Activated CD4-positive, alpha-beta T cell treated with anti-CD3 and anti-CD28 coated beads, Interleukin-2, amount 50 U/mL, for 24 hours (primary cell): ENCODE measurements at regions not wholly inside any gene's neighbourhood (a gene's known extent, or its start where the extent isn't known, plus 50 kb on each side); places are given as distances from the start of the nearest gene placed in this dataset.
"Not testable (repeated sequence)": the region's sequence is repeated elsewhere in the genome, so short reads cannot be mapped to it uniquely, and the experiment has no call there.

ENCODE experiments used
- DNase-seq, 2 donors: peaks; one replicate each; pipeline ENCODE4 v3.0.0-alpha.2; 2020; ENCODE audit warnings: low read depth in 1 of 2, low spot score in 1 of 2

- DNase-seq, result no peak
These were observed 159.6 kb upstream of the KLF3 start for GRCh38 chr4:38504396-38504715.

DNA sequence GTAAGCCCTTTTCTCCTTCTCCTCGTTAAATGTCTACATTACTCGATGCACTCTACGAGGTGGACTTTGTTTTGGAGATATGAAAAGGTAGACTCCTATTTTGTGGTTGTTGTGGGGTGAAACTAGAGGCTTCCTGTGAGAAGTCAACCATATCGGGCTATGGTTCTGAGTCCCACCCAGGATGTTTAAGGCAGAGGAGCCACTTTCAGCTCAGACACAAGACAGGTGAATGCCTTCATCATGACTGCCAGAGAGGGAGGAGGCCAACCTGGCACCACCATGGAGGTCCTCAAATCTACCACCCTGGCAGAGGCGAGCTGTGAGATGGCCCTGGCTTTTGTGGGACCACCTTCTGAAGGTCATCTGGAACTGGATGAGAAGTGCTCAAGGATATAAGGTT, 154.4 kb upstream of the KLF3 start:
- no peak for DNase-seq

DNA sequence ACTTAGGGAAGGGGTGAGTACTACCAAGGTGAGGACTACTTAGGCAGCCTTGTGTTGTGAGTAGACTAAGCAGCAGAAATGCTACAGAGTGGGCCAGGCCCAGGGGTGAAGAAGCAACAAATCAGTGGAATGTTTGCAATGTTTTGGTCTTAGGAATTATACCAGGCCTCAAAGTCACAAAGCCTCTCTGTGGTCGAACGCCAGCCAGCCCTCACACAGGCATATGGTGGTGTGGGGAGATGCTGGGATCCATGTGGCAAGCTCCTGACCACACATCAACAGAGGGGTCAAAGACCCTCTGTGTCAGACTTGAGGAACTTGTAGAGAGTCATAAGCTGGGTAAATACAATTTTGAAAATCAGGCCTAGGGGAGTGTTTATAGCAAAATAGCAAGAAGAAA, 153.8 kb upstream of the KLF3 start:
- no peak for DNase-seq

GRCh38 chr4:38511702-38512101, 152.3 kb upstream of the KLF3 start:
- no peak for DNase-seq

GRCh38 chr4:38512840-38513239, 151.2 kb upstream of the KLF3 start:
- no peak for DNase-seq

GRCh38 chr4:38514465-38515146, 149.4 kb upstream of the KLF3 start:
- no peak for DNase-seq

GRCh38 chr4:38516190-38516589, 147.8 kb upstream of the KLF3 start:
- DNase-seq, result no peak

- DNase-seq, result no peak
These were observed 144.3 kb upstream of the KLF3 start for GRCh38 chr4:38519666-38520065.

- DNase-seq, result no peak
These were observed 140.9 kb upstream of the KLF3 start for GRCh38 chr4:38523054-38523453.

DNA sequence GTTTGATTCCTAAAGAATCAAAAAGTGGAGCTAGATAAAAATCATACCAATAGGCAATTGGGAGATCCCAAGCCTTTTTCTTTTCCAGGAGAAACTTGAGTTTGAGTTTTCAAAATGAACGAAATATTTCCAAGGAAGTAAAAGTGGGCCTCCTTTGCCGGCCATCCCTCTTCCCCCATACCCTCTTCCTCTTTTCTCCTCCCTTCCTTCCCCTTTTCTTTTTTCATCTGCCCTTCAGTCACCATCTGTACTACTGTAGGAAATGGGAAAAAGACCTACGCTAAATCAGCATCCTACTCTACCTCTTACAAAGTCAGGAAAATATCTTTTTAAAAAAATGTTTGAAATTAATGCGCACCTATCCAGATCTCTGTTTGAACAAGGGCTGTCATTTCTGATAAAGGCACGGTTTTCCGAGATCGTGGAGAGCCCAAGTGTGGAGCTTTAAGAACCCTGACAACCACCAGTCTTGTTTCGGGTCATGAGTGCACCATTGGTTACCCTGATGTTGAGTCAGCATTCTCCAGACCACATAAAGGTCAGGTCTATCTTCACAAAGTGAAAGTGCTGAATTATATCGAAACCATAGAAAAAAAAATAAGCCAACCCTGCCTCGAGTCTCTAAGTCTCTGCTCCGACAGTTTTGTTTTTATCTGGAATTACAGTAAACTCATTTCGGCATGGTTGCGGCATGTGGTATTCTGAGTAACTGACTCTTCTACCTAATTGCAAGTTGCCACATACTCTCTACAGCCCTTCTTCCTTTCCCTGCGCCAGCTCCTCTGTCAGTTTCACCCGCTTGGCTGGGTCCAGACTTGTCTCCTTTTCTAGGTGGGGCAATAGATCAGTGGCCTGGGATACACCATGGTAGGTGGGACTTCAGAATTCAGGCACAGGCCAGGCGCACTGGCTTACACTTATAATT, 140.2 kb upstream of the KLF3 start:
- DNase-seq, result peak in 1 of 2 donors; percentile 26

GRCh38 chr4:38526412-38526811, 137.6 kb upstream of the KLF3 start:
- no peak for DNase-seq

GRCh38 chr4:38529189-38530115, 134.5 kb upstream of the KLF3 start:
- peak in 1 of 2 donors; percentile 14 for DNase-seq

DNA sequence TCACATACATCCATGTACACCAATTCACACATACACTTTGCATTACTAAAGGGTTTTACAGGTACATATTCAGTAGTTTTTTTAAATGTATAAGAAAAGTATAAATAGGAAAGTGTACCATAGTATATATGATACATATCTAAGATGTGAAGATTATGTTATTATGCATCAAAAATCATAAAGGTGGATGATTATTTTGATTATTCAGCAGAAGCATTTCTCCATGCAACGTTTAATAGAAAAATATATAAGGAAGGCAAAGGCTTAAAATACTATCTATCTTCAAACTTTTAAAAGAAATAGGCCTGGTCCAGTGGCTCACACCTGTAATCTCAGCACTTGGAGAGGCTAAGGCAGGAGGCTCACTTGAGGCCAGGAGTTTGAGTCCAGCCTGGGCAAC, 133.5 kb upstream of the KLF3 start:
- no peak for DNase-seq

DNA sequence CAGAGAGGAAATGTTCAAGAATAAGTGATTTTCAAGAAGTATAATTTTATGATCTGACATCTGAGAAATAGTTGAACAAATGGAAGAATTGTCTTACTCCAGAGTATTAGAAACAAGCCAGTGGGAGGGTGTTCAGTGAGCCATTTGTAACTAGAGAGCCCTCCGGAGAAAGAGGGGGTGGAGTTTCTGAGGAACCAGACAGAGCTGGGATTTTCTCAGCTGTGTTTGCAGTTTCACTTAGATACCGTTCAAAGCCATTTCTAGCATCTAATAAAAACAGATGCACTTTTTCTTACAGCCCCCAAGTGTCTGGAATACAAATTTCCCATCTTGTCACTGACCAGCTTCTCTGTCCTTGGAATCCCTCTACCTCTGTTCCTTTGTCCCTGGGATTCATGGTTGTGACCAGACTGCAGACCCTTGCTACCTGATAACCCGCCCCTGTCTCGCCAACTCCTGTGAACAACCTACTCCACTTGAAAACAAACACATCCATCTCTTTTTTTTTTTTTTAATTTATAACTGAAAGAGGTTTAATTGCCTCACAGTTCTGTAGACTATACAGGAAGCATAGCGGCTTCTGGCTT, 132.8 kb upstream of the KLF3 start:
- no peak for DNase-seq

- no peak for DNase-seq
These were observed 131.0 kb upstream of the KLF3 start for GRCh38 chr4:38532908-38533499.

DNA sequence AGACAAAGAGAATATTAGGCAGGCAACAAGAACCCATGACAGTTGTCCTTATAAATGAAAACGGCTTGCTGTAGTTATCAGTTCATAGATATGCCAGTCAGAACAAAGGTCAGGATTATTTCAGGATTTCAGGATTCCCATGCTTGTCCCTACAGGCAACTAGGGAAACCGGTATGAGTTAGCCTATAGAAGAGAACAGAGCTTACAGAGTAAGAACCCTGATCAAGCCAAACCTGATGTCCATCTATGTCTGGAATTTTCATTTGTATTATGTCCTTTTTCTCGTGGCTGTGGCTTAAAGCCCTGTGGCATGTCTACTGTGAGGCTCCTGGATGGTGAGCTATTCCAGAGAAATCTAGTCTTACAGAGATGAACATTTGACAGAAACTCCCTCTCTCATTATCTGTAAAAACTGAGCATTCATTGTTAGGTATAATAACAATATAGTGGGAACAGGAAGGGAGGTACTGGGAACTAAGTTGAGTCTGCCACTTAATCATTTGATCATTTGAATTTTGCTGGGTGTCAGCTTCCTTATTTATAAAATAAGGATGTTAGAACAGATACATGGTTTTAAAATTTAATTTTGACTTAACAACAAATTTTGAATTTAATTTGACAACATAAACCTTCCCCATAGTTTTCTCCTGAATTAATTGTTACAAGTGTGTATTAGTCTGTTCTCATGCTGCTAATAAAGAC, 129.5 kb upstream of the KLF3 start:
- no peak for DNase-seq

- not testable (repeated sequence) for DNase-seq
These were observed 128.9 kb upstream of the KLF3 start for GRCh38 chr4:38535071-38535470.

GRCh38 chr4:38535717-38536116, 128.3 kb upstream of the KLF3 start:
- no peak for DNase-seq

DNA sequence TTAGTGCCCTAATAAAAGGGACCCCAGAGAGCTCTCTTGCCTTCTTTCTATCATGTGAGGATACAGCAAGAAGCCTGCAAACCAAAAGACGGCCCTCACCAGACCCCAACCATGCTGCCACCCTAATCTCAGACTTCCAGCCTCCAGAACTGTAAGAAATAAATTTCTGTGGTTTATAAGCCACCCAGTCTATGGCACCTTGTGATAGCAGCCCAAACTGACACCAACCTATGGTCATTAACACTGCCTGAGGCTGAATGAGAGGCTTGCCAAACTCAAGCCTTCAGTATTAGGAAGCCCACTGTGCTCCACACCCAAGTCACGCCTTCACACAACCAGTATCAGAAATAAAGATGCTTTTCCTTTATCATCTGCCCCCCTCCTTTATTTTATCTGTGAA, 127.3 kb upstream of the KLF3 start:
- no peak for DNase-seq

DNA sequence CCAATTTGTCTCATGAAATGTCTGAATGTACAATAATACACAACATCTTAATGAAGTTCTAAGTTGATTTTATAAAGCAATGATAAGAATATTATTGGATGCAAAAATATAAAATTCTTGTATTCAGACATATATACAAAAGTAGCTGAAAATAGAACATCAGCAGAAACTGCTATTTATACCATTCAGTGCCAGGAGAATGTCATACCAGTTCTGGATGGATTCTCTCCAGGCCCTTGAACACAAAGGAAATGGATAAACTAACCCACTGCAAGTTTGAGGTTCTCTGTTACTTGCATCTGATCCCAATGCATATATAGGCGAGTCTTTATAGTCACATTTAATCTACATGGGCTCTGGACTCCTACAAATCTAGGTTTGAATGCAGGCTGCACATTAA, 126.3 kb upstream of the KLF3 start:
- DNase-seq, result no peak
